CD4-positive, CD25-positive, alpha-beta regulatory T cell (primary cell): ENCODE measurements at regions not wholly inside any gene's neighbourhood (a gene's known extent, or its start where the extent isn't known, plus 50 kb on each side); places are given as distances from the start of the nearest gene placed in this dataset.
"Not testable (repeated sequence)": the region's sequence is repeated elsewhere in the genome, so short reads cannot be mapped to it uniquely, and the experiment has no call there.

ENCODE experiments used
- ATAC-seq, 2 donors: fragments of 150-1000 bp; cut with Tn5 transposase; one replicate each; pipeline ENCODE4 v1.10.0; 2021; ENCODE audit warnings: low read depth in 2 of 2, moderate number of reproducible peaks in 2 of 2, moderate library complexity in 1 of 2
- DNase-seq, 3 donors: peaks; one replicate each; pipeline versions ENCODE4 v3.0.0 to v3.0.0-alpha.2; 2012 to 2022; ENCODE audit warnings: mixed read lengths in 1 of 3
- H3K27ac ChIP-seq: one replicate; pipeline ENCODE4 v1.7.0; 2013; ENCODE audit warnings: mild to moderate bottlenecking, low read length; ENCODE audit not compliant: insufficient read depth, poor library complexity, severe bottlenecking
- H3K27me3 ChIP-seq: one replicate; pipeline ENCODE4 v1.7.0; 2013; ENCODE audit warnings: low read length; ENCODE audit not compliant: control insufficient read depth, insufficient read depth
- H3K36me3 ChIP-seq: one replicate; pipeline ENCODE4 v1.7.0; 2013; ENCODE audit warnings: mild to moderate bottlenecking, low read length, moderate library complexity; ENCODE audit not compliant: control insufficient read depth, insufficient read depth
- H3K4me1 ChIP-seq: 2 replicates; pipeline ENCODE4 v1.7.0; 2013; ENCODE audit warnings: mild to moderate bottlenecking, low read length; ENCODE audit not compliant: insufficient read depth, control insufficient read depth, poor library complexity, severe bottlenecking
- H3K4me3 ChIP-seq: one replicate; pipeline ENCODE4 v1.7.0; 2013; ENCODE audit warnings: low read depth, mild to moderate bottlenecking, low read length, moderate library complexity
- H3K9me3 ChIP-seq, 2 experiments: 1 replicate in 1 of 2; 2 replicates in 1 of 2; pipeline ENCODE4 v1.7.0; 2013; ENCODE audit warnings: low read length in 2 of 2, mild to moderate bottlenecking in 1 of 2, moderate library complexity in 1 of 2; ENCODE audit not compliant: control insufficient read depth in 2 of 2
- H3K27ac Mint-ChIP-seq, 3 donors: one replicate each; pipeline ENCODE4 v1.8.0; 2020 to 2022; ENCODE audit warnings: mild to moderate bottlenecking in 3 of 3, mixed read lengths in 3 of 3, moderate library complexity in 2 of 3
- H3K27me3 Mint-ChIP-seq: one replicate; pipeline ENCODE4 v1.8.0; 2022; ENCODE audit warnings: mild to moderate bottlenecking, mixed read lengths
- H3K36me3 Mint-ChIP-seq: one replicate; pipeline ENCODE4 v1.8.0; 2020; ENCODE audit warnings: mixed read lengths
- H3K4me1 Mint-ChIP-seq, 4 donors: one replicate each; pipeline ENCODE4 v1.8.0; 2020 to 2022; ENCODE audit warnings: mixed read lengths in 4 of 4, mild to moderate bottlenecking in 1 of 4
- H3K4me3 Mint-ChIP-seq, 4 donors: one replicate each; pipeline ENCODE4 v1.8.0; 2020 to 2022; ENCODE audit warnings: mild to moderate bottlenecking in 4 of 4, mixed read lengths in 4 of 4, moderate library complexity in 3 of 4
- H3K9me3 Mint-ChIP-seq, 7 donors: one replicate each; pipeline ENCODE4 v1.8.0; 2020 to 2022; ENCODE audit warnings: mixed read lengths in 7 of 7, mild to moderate bottlenecking in 3 of 7, moderate library complexity in 2 of 7

GRCh38 chrX:25882503-25882902 is 255.6 kb upstream of the MAGEB18 start:
- not testable (repeated sequence) for H3K4me3 ChIP-seq, H3K9me3 ChIP-seq, H3K27ac Mint-ChIP-seq, ATAC-seq, H3K4me1 Mint-ChIP-seq, H3K9me3 Mint-ChIP-seq, H3K36me3 Mint-ChIP-seq, H3K27ac ChIP-seq, H3K4me1 ChIP-seq, DNase-seq, H3K27me3 ChIP-seq, H3K27me3 Mint-ChIP-seq, H3K4me3 Mint-ChIP-seq, H3K36me3 ChIP-seq

GRCh38 chrX:25897758-25898157 is 240.4 kb upstream of the MAGEB18 start:
- H3K4me3 Mint-ChIP-seq, result no peak overlapping the region
- H3K4me1 Mint-ChIP-seq, result no peaks in the 10 kb centered on the region
- H3K27me3 ChIP-seq, result no peaks in the 10 kb centered on the region
- no peak overlapping the region for H3K4me3 ChIP-seq
- H3K27ac ChIP-seq, result no peak overlapping the region
- no peak overlapping the region for H3K27ac Mint-ChIP-seq
- no peak for DNase-seq
- no peaks in the 10 kb centered on the region for H3K27me3 Mint-ChIP-seq
- no peak for ATAC-seq
- no peaks in the 10 kb centered on the region for H3K9me3 ChIP-seq
- no peaks in the 10 kb centered on the region for H3K4me1 ChIP-seq
- no peaks in the 10 kb centered on the region for H3K36me3 ChIP-seq
- peaks cover 0 to 14% (median 1%) of the 10 kb centered on the region in 7 donors for H3K9me3 Mint-ChIP-seq
- H3K36me3 Mint-ChIP-seq, result no peaks in the 10 kb centered on the region

GRCh38 chrX:25905728-25906127 is 232.4 kb upstream of the MAGEB18 start:
- not testable (repeated sequence) for H3K36me3 ChIP-seq, H3K4me1 ChIP-seq, H3K27ac ChIP-seq, H3K27me3 Mint-ChIP-seq, H3K4me3 Mint-ChIP-seq, H3K27me3 ChIP-seq, H3K9me3 ChIP-seq, H3K4me1 Mint-ChIP-seq, H3K27ac Mint-ChIP-seq, ATAC-seq, DNase-seq, H3K4me3 ChIP-seq, H3K36me3 Mint-ChIP-seq
- peaks cover 0 to 11% (median 2%) of the 10 kb centered on the region in 7 donors for H3K9me3 Mint-ChIP-seq

- H3K9me3 Mint-ChIP-seq, result peaks cover 0 to 5% (median 0%) of the 10 kb centered on the region in 7 donors
- no peak for ATAC-seq
Observed at GRCh38 chrX:25925946-25926345, 212.2 kb upstream of the MAGEB18 start.

GRCh38 chrX:25928316-25928715 is 209.8 kb upstream of the MAGEB18 start:
- Histone ChIP-seq H3K27ac (no peak overlapping the region), H3K4me1 (no peaks in the 10 kb centered on the region), H3K9me3 (no peaks in the 10 kb centered on the region), H3K36me3 (no peaks in the 10 kb centered on the region), H3K4me3 (no peak overlapping the region), H3K27me3 (no peaks in the 10 kb centered on the region)
- Mint-ChIP-seq H3K27ac (no peak overlapping the region), H3K36me3 (no peaks in the 10 kb centered on the region), H3K4me3 (no peak overlapping the region), H3K27me3 (no peaks in the 10 kb centered on the region), H3K4me1 (no peaks in the 10 kb centered on the region), H3K9me3 (peaks cover 0 to 5% (median 1%) of the 10 kb centered on the region in 7 donors)
- DNase-seq, result no peak
- ATAC-seq, result no peak

More at GRCh38 chrX:25925946-25926345, 212.2 kb upstream of the MAGEB18 start:
- Histone ChIP-seq H3K4me3 (no peak overlapping the region), H3K27ac (no peak overlapping the region), H3K9me3 (no peaks in the 10 kb centered on the region), H3K36me3 (no peaks in the 10 kb centered on the region), H3K4me1 (no peaks in the 10 kb centered on the region), H3K27me3 (no peaks in the 10 kb centered on the region)
- no peak for DNase-seq
- Mint-ChIP-seq H3K4me3 (no peak overlapping the region), H3K27ac (no peak overlapping the region), H3K36me3 (no peaks in the 10 kb centered on the region), H3K4me1 (no peaks in the 10 kb centered on the region), H3K27me3 (no peaks in the 10 kb centered on the region)

- H3K9me3 ChIP-seq, result no peaks in the 10 kb centered on the region
- H3K36me3 ChIP-seq, result no peaks in the 10 kb centered on the region
- no peaks in the 10 kb centered on the region for H3K27me3 ChIP-seq
- Mint-ChIP-seq H3K27ac (no peak overlapping the region), H3K4me1 (no peaks in the 10 kb centered on the region), H3K9me3 (peaks cover 0 to 6% (median 2%) of the 10 kb centered on the region in 7 donors), H3K27me3 (no peaks in the 10 kb centered on the region), H3K36me3 (no peaks in the 10 kb centered on the region), H3K4me3 (no peak overlapping the region)
- H3K4me3 ChIP-seq, result no peak overlapping the region
- no peak overlapping the region for H3K27ac ChIP-seq
- H3K4me1 ChIP-seq, result no peaks in the 10 kb centered on the region
- DNase-seq (no peak), ATAC-seq (no peak)
Observed at GRCh38 chrX:25941087-25941486, 197.1 kb upstream of the MAGEB18 start.

GRCh38 chrX:25941559-25942250 is 196.4 kb upstream of the MAGEB18 start:
- DNase-seq (no peak), ATAC-seq (no peak)
- H3K36me3 ChIP-seq, result no peaks in the 10 kb centered on the region
- Mint-ChIP-seq H3K4me1 (no peaks in the 10 kb centered on the region), H3K36me3 (no peaks in the 10 kb centered on the region), H3K27me3 (no peaks in the 10 kb centered on the region), H3K9me3 (peaks cover 0 to 7% (median 3%) of the 10 kb centered on the region in 7 donors), H3K27ac (no peak overlapping the region), H3K4me3 (no peak overlapping the region)
- no peaks in the 10 kb centered on the region for H3K27me3 ChIP-seq
- H3K27ac ChIP-seq, result no peak overlapping the region
- no peak overlapping the region for H3K4me3 ChIP-seq
- no peaks in the 10 kb centered on the region for H3K9me3 ChIP-seq
- H3K4me1 ChIP-seq, result no peaks in the 10 kb centered on the region

- ATAC-seq (no peak), DNase-seq (peak in 1 of 3 donors; percentile 2)
- H3K27me3 ChIP-seq, result no peaks in the 10 kb centered on the region
- no peaks in the 10 kb centered on the region for H3K4me1 Mint-ChIP-seq
- no peak overlapping the region for H3K4me3 ChIP-seq
- H3K4me3 Mint-ChIP-seq, result no peak overlapping the region
- H3K27me3 Mint-ChIP-seq, result no peaks in the 10 kb centered on the region
- H3K36me3 ChIP-seq, result no peaks in the 10 kb centered on the region
- no peaks in the 10 kb centered on the region for H3K9me3 ChIP-seq
- no peaks in the 10 kb centered on the region for H3K4me1 ChIP-seq
- H3K27ac Mint-ChIP-seq, result no peak overlapping the region
- H3K27ac ChIP-seq, result no peak overlapping the region
- peaks cover 0 to 15% (median 4%) of the 10 kb centered on the region in 7 donors for H3K9me3 Mint-ChIP-seq
- no peaks in the 10 kb centered on the region for H3K36me3 Mint-ChIP-seq
Observed at GRCh38 chrX:25968920-25969319, 169.2 kb upstream of the MAGEB18 start.
